Kidney tubule cell (primary cell): ENCODE measurements at regions not wholly inside any gene's neighbourhood (a gene's known extent, or its start where the extent isn't known, plus 50 kb on each side); places are given as distances from the start of the nearest gene placed in this dataset.
A peak's percentile ranks its signal among the peaks of the same experiment; 100 is the strongest.

Experiments
- DNase-seq: peaks from one replicate; pipeline ENCODE4 v3.0.0-alpha.2; 2018; ENCODE audit warnings: low spot score

- peak; percentile 7 for DNase-seq
Observed at GRCh38 chr6:39992861-39993622, 58.8 kb upstream of the MOCS1 start.
